ENCODE measurements at regions not wholly inside any gene's neighbourhood (a gene's known extent, or its start where the extent isn't known, plus 50 kb on each side); places are given as distances from the start of the nearest gene placed in this dataset.

DNA sequence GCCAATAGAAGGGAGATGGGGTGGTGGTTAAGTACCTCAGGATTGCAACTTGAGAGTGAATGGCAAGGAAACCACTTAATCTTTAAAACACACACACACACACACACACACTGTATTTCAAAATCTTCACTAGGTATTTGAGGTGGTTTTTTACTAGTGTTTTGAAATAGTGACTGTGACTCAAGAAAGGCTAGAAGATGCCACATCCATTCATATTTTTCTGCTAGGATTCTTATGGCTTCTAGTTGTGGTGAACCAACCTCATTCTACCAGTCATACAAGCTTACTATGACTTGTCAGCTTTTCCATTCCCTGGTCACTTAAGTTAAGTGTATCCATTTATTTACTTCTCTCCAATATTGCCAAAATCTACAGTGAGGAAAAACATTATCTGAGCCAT, 519.4 kb upstream of the JAG1 start:
- no peaks in the 10 kb centered on the region for H3K27me3 ChIP-seq (ENCODE audit: control insufficient read depth, insufficient read depth, low read length)
- H3K4me1 ChIP-seq (ENCODE audit: control insufficient read depth, insufficient read depth, low read length), result no peaks in the 10 kb centered on the region
- H3K36me3 ChIP-seq (ENCODE audit: control insufficient read depth, insufficient read depth, low read length), result no peaks in the 10 kb centered on the region
- no peak overlapping the region for H3K4me3 ChIP-seq (ENCODE audit: low read length)
- H3K9me3 ChIP-seq (ENCODE audit: control insufficient read depth, low read length), result no peaks in the 10 kb centered on the region
- no peak overlapping the region for H3K9ac ChIP-seq (ENCODE audit: low read length)

GRCh38 chr20:11195169-11195568, 521.4 kb upstream of the JAG1 start:
- Histone ChIP-seq H3K4me1 (ENCODE audit: control insufficient read depth, insufficient read depth, low read length) (no peaks in the 10 kb centered on the region), H3K9ac (ENCODE audit: low read length) (no peak overlapping the region), H3K36me3 (ENCODE audit: control insufficient read depth, insufficient read depth, low read length) (no peaks in the 10 kb centered on the region), H3K27me3 (ENCODE audit: control insufficient read depth, insufficient read depth, low read length) (no peaks in the 10 kb centered on the region), H3K9me3 (ENCODE audit: control insufficient read depth, low read length) (no peaks in the 10 kb centered on the region), H3K4me3 (ENCODE audit: low read length) (no peak overlapping the region)

- Histone ChIP-seq H3K4me1 (ENCODE audit: control insufficient read depth, insufficient read depth, low read length) (no peaks in the 10 kb centered on the region), H3K9me3 (ENCODE audit: control insufficient read depth, low read length) (no peaks in the 10 kb centered on the region), H3K27me3 (ENCODE audit: control insufficient read depth, insufficient read depth, low read length) (no peaks in the 10 kb centered on the region), H3K9ac (ENCODE audit: low read length) (no peak overlapping the region), H3K36me3 (ENCODE audit: control insufficient read depth, insufficient read depth, low read length) (no peaks in the 10 kb centered on the region), H3K4me3 (ENCODE audit: low read length) (no peak overlapping the region)
Measured at GRCh38 chr20:11195899-11196558, 522.2 kb upstream of the JAG1 start.

DNA sequence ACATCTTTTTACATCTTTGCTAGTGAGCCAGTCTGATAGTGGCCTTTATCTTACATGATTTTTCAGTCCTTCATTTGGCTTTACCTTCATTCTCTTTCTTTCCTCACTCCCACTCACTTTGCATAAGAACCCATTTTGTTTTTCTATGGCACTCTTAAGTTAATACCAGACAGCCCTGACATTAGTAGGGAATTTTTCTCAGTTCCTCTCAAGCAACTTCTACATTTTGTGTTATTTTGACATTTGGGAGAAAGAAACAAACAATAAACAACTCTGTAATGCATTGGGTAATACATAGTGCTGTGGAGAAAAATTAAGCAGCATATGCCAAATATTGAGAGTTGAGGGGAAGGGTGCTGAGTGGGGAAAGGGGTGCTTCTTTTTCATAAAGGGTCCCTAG, 524.1 kb upstream of the JAG1 start:
- no peaks in the 10 kb centered on the region for H3K4me1 ChIP-seq (ENCODE audit: control insufficient read depth, insufficient read depth, low read length)
- no peaks in the 10 kb centered on the region for H3K36me3 ChIP-seq (ENCODE audit: control insufficient read depth, insufficient read depth, low read length)
- H3K4me3 ChIP-seq (ENCODE audit: low read length), result no peak overlapping the region
- H3K9ac ChIP-seq (ENCODE audit: low read length), result no peak overlapping the region
- no peaks in the 10 kb centered on the region for H3K9me3 ChIP-seq (ENCODE audit: control insufficient read depth, low read length)
- H3K27me3 ChIP-seq (ENCODE audit: control insufficient read depth, insufficient read depth, low read length), result no peaks in the 10 kb centered on the region

DNA sequence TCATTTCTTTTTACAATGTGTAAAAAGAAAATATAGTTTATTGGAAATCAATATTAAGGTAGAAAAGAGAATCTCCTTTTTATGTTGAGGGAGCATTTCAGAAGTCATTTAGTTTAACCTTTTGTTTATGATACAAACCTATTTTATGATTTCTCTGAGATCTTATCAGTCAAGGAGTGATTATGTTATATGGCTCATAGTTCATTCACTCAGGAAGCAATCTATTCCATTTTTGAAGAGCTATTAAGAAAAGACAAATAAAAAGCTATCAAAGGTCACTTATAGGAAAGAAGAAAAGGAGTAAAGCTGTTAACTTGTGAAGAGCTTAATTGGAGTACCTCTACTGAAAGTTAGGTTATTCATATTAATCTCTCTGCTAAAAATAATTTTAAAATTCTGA, 526.6 kb upstream of the JAG1 start:
- Histone ChIP-seq H3K9me3 (ENCODE audit: control insufficient read depth, low read length) (no peaks in the 10 kb centered on the region), H3K9ac (ENCODE audit: low read length) (no peak overlapping the region), H3K27me3 (ENCODE audit: control insufficient read depth, insufficient read depth, low read length) (no peaks in the 10 kb centered on the region), H3K36me3 (ENCODE audit: control insufficient read depth, insufficient read depth, low read length) (no peaks in the 10 kb centered on the region), H3K4me3 (ENCODE audit: low read length) (no peak overlapping the region), H3K4me1 (ENCODE audit: control insufficient read depth, insufficient read depth, low read length) (peaks cover 6% of the 10 kb centered on the region)

GRCh38 chr20:11204926-11205768, 531.3 kb upstream of the JAG1 start:
- no peaks in the 10 kb centered on the region for H3K27me3 ChIP-seq (ENCODE audit: control insufficient read depth, insufficient read depth, low read length)
- H3K9ac ChIP-seq (ENCODE audit: low read length), result no peak overlapping the region
- no peaks in the 10 kb centered on the region for H3K9me3 ChIP-seq (ENCODE audit: control insufficient read depth, low read length)
- H3K4me1 ChIP-seq (ENCODE audit: control insufficient read depth, insufficient read depth, low read length), result peaks cover 21% of the 10 kb centered on the region
- H3K4me3 ChIP-seq (ENCODE audit: low read length), result no peak overlapping the region
- no peaks in the 10 kb centered on the region for H3K36me3 ChIP-seq (ENCODE audit: control insufficient read depth, insufficient read depth, low read length)

GRCh38 chr20:11205769-11206362, 532.1 kb upstream of the JAG1 start:
- Histone ChIP-seq H3K4me1 (ENCODE audit: control insufficient read depth, insufficient read depth, low read length) (peaks cover 21% of the 10 kb centered on the region), H3K36me3 (ENCODE audit: control insufficient read depth, insufficient read depth, low read length) (no peaks in the 10 kb centered on the region), H3K9me3 (ENCODE audit: control insufficient read depth, low read length) (no peaks in the 10 kb centered on the region), H3K9ac (ENCODE audit: low read length) (no peak overlapping the region), H3K4me3 (ENCODE audit: low read length) (no peak overlapping the region), H3K27me3 (ENCODE audit: control insufficient read depth, insufficient read depth, low read length) (no peaks in the 10 kb centered on the region)

GRCh38 chr20:11207749-11208502, 534.1 kb upstream of the JAG1 start:
- H3K36me3 ChIP-seq (ENCODE audit: control insufficient read depth, insufficient read depth, low read length), result no peaks in the 10 kb centered on the region
- H3K4me3 ChIP-seq (ENCODE audit: low read length), result no peak overlapping the region
- H3K9me3 ChIP-seq (ENCODE audit: control insufficient read depth, low read length), result no peaks in the 10 kb centered on the region
- no peaks in the 10 kb centered on the region for H3K27me3 ChIP-seq (ENCODE audit: control insufficient read depth, insufficient read depth, low read length)
- no peak overlapping the region for H3K9ac ChIP-seq (ENCODE audit: low read length)
- H3K4me1 ChIP-seq (ENCODE audit: control insufficient read depth, insufficient read depth, low read length), result peaks cover 21% of the 10 kb centered on the region

- no peaks in the 10 kb centered on the region for H3K36me3 ChIP-seq (ENCODE audit: control insufficient read depth, insufficient read depth, low read length)
- H3K4me3 ChIP-seq (ENCODE audit: low read length), result no peak overlapping the region
- no peaks in the 10 kb centered on the region for H3K27me3 ChIP-seq (ENCODE audit: control insufficient read depth, insufficient read depth, low read length)
- H3K4me1 ChIP-seq (ENCODE audit: control insufficient read depth, insufficient read depth, low read length), result peaks cover 13% of the 10 kb centered on the region
- no peaks in the 10 kb centered on the region for H3K9me3 ChIP-seq (ENCODE audit: control insufficient read depth, low read length)
- H3K9ac ChIP-seq (ENCODE audit: low read length), result no peak overlapping the region
Measured at GRCh38 chr20:11210611-11211010, 536.8 kb upstream of the JAG1 start.

DNA sequence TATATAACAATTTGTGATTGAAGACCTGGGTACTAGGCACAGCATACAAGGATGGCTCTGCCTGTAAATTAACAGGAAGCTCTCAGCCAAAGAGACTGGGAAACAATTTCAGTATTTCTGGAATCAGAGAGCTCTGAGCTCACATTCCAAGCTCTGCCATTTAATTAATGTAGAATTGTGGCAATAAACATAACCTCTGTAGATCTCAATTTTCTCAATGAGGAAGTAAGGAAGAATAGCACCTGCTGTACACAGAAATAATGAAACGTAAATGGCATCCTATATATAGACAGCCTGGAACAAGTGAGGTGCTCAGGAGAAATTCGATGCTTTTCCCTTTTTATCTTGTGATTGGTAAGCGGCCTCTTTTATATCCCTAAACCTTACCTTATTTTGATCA, 538.5 kb upstream of the JAG1 start:
- Histone ChIP-seq H3K4me3 (ENCODE audit: low read length) (no peak overlapping the region), H3K27me3 (ENCODE audit: control insufficient read depth, insufficient read depth, low read length) (no peaks in the 10 kb centered on the region), H3K9ac (ENCODE audit: low read length) (no peak overlapping the region), H3K9me3 (ENCODE audit: control insufficient read depth, low read length) (no peaks in the 10 kb centered on the region), H3K4me1 (ENCODE audit: control insufficient read depth, insufficient read depth, low read length) (peaks cover 16% of the 10 kb centered on the region), H3K36me3 (ENCODE audit: control insufficient read depth, insufficient read depth, low read length) (no peaks in the 10 kb centered on the region)

- Histone ChIP-seq H3K36me3 (ENCODE audit: control insufficient read depth, insufficient read depth, low read length) (no peaks in the 10 kb centered on the region), H3K4me1 (ENCODE audit: control insufficient read depth, insufficient read depth, low read length) (peaks cover 19% of the 10 kb centered on the region), H3K9me3 (ENCODE audit: control insufficient read depth, low read length) (no peaks in the 10 kb centered on the region), H3K9ac (ENCODE audit: low read length) (no peak overlapping the region), H3K4me3 (ENCODE audit: low read length) (no peak overlapping the region), H3K27me3 (ENCODE audit: control insufficient read depth, insufficient read depth, low read length) (no peaks in the 10 kb centered on the region)
Measured at GRCh38 chr20:11212902-11213301, 539.1 kb upstream of the JAG1 start.

Data from mucosa of stomach (tissue), 1 donor.